Neural progenitor cell (in vitro differentiated cells): ENCODE measurements at regions not wholly inside any gene's neighbourhood (a gene's known extent, or its start where the extent isn't known, plus 50 kb on each side); places are given as distances from the start of the nearest gene placed in this dataset.

Experiments used
- DNase-seq: peaks from one replicate; pipeline ENCODE4 v3.0.0-alpha.2; 2016; ENCODE audit warnings: low spot score
- H2AFZ ChIP-seq: fragments of 200-600 bp; sonication (generic); replicated peaks from 2 replicates; pipeline ENCODE4 v1.6.1; 2016; ENCODE audit warnings: antibody characterized with exemption
- H3F3A ChIP-seq: fragments of 200-600 bp; sonication (generic); 2 replicates; pipeline ENCODE4 v1.6.1; 2016; ENCODE audit warnings: antibody characterized with exemption, low read depth
- H3K27ac ChIP-seq: fragments of 200-600 bp; sonication (generic); 2 replicates; pipeline ENCODE4 v1.5.1; 2016; ENCODE audit warnings: mild to moderate bottlenecking
- H3K27me3 ChIP-seq: fragments of 200-600 bp; sonication (generic); 2 replicates; pipeline ENCODE4 v1.6.1; 2016; ENCODE audit warnings: mild to moderate bottlenecking, moderate library complexity
- H3K36me3 ChIP-seq: fragments of 200-600 bp; sonication (generic); 2 replicates; pipeline ENCODE4 v1.5.1; 2016
- H3K4me1 ChIP-seq: fragments of 200-600 bp; sonication (generic); 2 replicates; pipeline ENCODE4 v1.6.1; 2016; ENCODE audit warnings: mixed run types
- H3K4me2 ChIP-seq: fragments of 200-600 bp; sonication (generic); 2 replicates; pipeline ENCODE4 v1.6.1; 2016
- H3K4me3 ChIP-seq: fragments of 200-600 bp; sonication (generic); 2 replicates; pipeline ENCODE4 v1.5.1; 2016
- H3K79me2 ChIP-seq: fragments of 200-600 bp; sonication (generic); 2 replicates; pipeline ENCODE4 v1.6.1; 2016; ENCODE audit warnings: low read depth
- H3K9ac ChIP-seq: fragments of 200-600 bp; sonication (generic); 2 replicates; pipeline ENCODE4 v1.6.1; 2016
- H3K9me3 ChIP-seq: fragments of 200-600 bp; sonication (generic); 2 replicates; pipeline ENCODE4 v1.5.1; 2016; ENCODE audit warnings: low read depth
- H4K20me1 ChIP-seq: fragments of 200-600 bp; sonication (generic); 2 replicates; pipeline ENCODE4 v1.6.1; 2016; ENCODE audit warnings: low read depth
- H3K27ac Mint-ChIP-seq: 3 replicates; pipeline ENCODE4 v1.8.0; 2021; ENCODE audit warnings: mixed read lengths
- H3K27me3 Mint-ChIP-seq: 2 replicates; pipeline ENCODE4 v1.8.0; 2022; ENCODE audit warnings: low read depth, mild to moderate bottlenecking, inconsistent platforms, moderate library complexity, mixed read lengths; ENCODE audit not compliant: insufficient read depth
- H3K36me3 Mint-ChIP-seq: 3 replicates; pipeline ENCODE4 v1.8.0; 2021; ENCODE audit warnings: mixed read lengths
- H3K4me1 Mint-ChIP-seq: 3 replicates; pipeline ENCODE4 v1.8.0; 2021; ENCODE audit warnings: mixed read lengths
- H3K4me3 Mint-ChIP-seq: 3 replicates; pipeline ENCODE4 v1.8.0; 2021; ENCODE audit warnings: mild to moderate bottlenecking, moderate library complexity, mixed read lengths
- H3K9me3 Mint-ChIP-seq: 3 replicates; pipeline ENCODE4 v1.8.0; 2020; ENCODE audit warnings: mixed read lengths
- CTCF ChIP-seq: fragments of 200-600 bp; sonication (generic); IDR thresholded peaks from 2 replicates; pipeline ENCODE4 v1.5.1; 2017; ENCODE audit warnings: antibody characterized with exemption, mild to moderate bottlenecking
- EZH2 ChIP-seq: fragments of 200-600 bp; sonication (generic); IDR thresholded peaks from 2 replicates; pipeline ENCODE4 v1.6.1; 2017; ENCODE audit warnings: antibody characterized with exemption, mild to moderate bottlenecking, moderate library complexity
- EZH2phosphoT487 ChIP-seq: fragments of 200-600 bp; sonication (generic); IDR thresholded peaks from 2 replicates; pipeline ENCODE4 v1.6.1; 2017; ENCODE audit warnings: antibody characterized with exemption

DNA sequence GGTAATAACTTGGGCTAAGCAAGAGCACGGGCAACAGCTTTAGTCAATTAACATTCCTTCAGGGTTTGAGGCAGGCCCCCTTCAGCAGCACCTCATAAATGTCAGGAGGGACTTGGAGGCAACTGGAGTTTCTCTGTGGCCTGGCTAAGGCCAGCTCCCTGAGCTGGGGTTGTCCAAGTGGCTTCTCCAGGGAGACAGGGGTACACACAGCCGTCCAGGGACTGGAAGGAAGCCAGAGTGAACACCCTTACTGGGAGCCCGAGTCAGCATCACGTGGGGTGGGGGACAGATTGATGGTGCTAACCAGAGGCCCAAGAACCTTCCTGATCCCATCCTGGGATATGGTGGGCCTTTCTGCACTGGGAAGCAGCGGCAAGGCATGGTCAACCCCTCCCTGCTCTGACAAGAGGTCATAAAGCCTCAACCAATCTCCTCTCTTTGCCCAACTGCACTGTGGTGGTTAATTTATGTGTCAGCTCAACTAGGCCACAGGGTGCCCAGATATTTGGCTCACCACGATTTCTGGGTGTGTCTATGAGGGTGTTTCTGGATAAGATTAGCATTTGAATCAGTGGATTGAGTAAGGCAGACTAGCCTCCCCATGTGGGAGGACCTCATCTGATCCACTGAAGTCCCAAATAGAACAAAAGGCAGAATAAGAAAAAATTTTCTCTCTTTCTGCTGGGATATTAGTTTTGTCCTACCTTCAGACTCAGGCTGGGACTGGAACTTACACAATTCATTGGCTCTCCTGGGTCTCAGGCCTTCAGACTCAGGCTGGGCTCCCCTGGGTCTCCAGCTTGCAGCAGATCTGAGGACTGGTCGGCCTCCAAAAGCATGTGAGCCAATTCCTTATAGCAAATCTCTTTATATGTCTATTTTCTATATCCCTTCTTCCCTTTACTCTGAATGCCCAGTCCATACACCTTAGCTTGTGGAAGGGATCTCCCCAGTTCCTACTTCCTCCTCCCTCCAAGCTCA, 127.2 kb upstream of the LARP1 start:
- TF ChIP-seq CTCF (no peak), EZH2phosphoT487 (no peak), EZH2 (no peak)
- Histone ChIP-seq H3K4me3 (no peak overlapping the region), H3K27me3 (no peaks in the 10 kb centered on the region), H3F3A (no peaks in the 10 kb centered on the region), H3K36me3 (no peaks in the 10 kb centered on the region), H3K79me2 (no peaks in the 10 kb centered on the region), H2AFZ (no peak overlapping the region), H3K27ac (no peak overlapping the region), H3K4me2 (no peak overlapping the region), H3K9me3 (no peaks in the 10 kb centered on the region), H3K4me1 (no peaks in the 10 kb centered on the region), H3K9ac (no peak overlapping the region), H4K20me1 (no peaks in the 10 kb centered on the region)
- Mint-ChIP-seq H3K4me3 (no peak overlapping the region), H3K9me3 (no peaks in the 10 kb centered on the region), H3K27ac (no peak overlapping the region), H3K4me1 (no peaks in the 10 kb centered on the region), H3K36me3 (no peaks in the 10 kb centered on the region), H3K27me3 (peaks cover 2% of the 10 kb centered on the region)
- DNase-seq, result no peak

GRCh38 chr5:154626876-154627557, 128.2 kb upstream of the LARP1 start:
- no peaks in the 10 kb centered on the region for H3K36me3 ChIP-seq
- H3K4me3 ChIP-seq, result no peak overlapping the region
- no peak overlapping the region for H3K4me3 Mint-ChIP-seq
- H3K27me3 Mint-ChIP-seq, result peaks cover 2% of the 10 kb centered on the region
- no peak overlapping the region for H3K27ac ChIP-seq
- no peaks in the 10 kb centered on the region for H3K9me3 Mint-ChIP-seq
- no peak overlapping the region for H3K4me2 ChIP-seq
- no peak for TF ChIP-seq EZH2
- no peak for TF ChIP-seq EZH2phosphoT487
- no peak for TF ChIP-seq CTCF
- no peaks in the 10 kb centered on the region for H3K9me3 ChIP-seq
- H3K36me3 Mint-ChIP-seq, result no peaks in the 10 kb centered on the region
- no peak overlapping the region for H2AFZ ChIP-seq
- H3K79me2 ChIP-seq, result no peaks in the 10 kb centered on the region
- H3K27ac Mint-ChIP-seq, result no peak overlapping the region
- H3K4me1 Mint-ChIP-seq, result no peaks in the 10 kb centered on the region
- H3K9ac ChIP-seq, result no peak overlapping the region
- DNase-seq, result no peak
- no peaks in the 10 kb centered on the region for H4K20me1 ChIP-seq
- no peaks in the 10 kb centered on the region for H3F3A ChIP-seq
- H3K27me3 ChIP-seq, result no peaks in the 10 kb centered on the region
- H3K4me1 ChIP-seq, result no peaks in the 10 kb centered on the region

GRCh38 chr5:154625031-154625430, 130.1 kb upstream of the LARP1 start:
- Histone ChIP-seq H3K4me2 (no peak overlapping the region), H3F3A (no peaks in the 10 kb centered on the region), H3K4me3 (no peak overlapping the region), H2AFZ (no peak overlapping the region), H4K20me1 (no peaks in the 10 kb centered on the region), H3K4me1 (no peaks in the 10 kb centered on the region), H3K9ac (no peak overlapping the region), H3K79me2 (no peaks in the 10 kb centered on the region), H3K36me3 (no peaks in the 10 kb centered on the region), H3K27me3 (no peaks in the 10 kb centered on the region), H3K9me3 (no peaks in the 10 kb centered on the region), H3K27ac (no peak overlapping the region)
- no peaks in the 10 kb centered on the region for H3K4me1 Mint-ChIP-seq
- no peak for TF ChIP-seq EZH2phosphoT487
- no peak for TF ChIP-seq CTCF
- no peak for TF ChIP-seq EZH2
- no peaks in the 10 kb centered on the region for H3K36me3 Mint-ChIP-seq
- DNase-seq, result no peak
- no peak overlapping the region for H3K4me3 Mint-ChIP-seq
- peaks cover 2% of the 10 kb centered on the region for H3K27me3 Mint-ChIP-seq
- H3K27ac Mint-ChIP-seq, result no peak overlapping the region
- H3K9me3 Mint-ChIP-seq, result no peaks in the 10 kb centered on the region
